ENCODE measurements at regions not wholly inside any gene's neighbourhood (a gene's known extent, or its start where the extent isn't known, plus 50 kb on each side); places are given as distances from the start of the nearest gene placed in this dataset.

- no peak for TF ChIP-seq CHD1 (IDR thresholded peaks at IDR 0.05; ENCODE audit: low read length)
- no peak for TF ChIP-seq RB1 (IDR thresholded peaks at IDR 0.05; ENCODE audit: low read depth)
- peak; percentile 53 for TF ChIP-seq GATA2 (CRISPR knock-in tag; IDR thresholded peaks at IDR 0.05)
- TF ChIP-seq PPARD (CRISPR knock-in tag; IDR thresholded peaks at IDR 0.05), result no peak
- peak; percentile 78 for TF ChIP-seq SMAD4 (CRISPR knock-in tag; conservative IDR thresholded peaks at IDR 0.05)
- TF ChIP-seq ZNF518B (CRISPR knock-in tag; IDR thresholded peaks at IDR 0.05), result no peak
- no peak for TF ChIP-seq ZFP30 (CRISPR knock-in tag; IDR thresholded peaks at IDR 0.05; ENCODE audit: borderline replicate concordance)
- no peak for TF ChIP-seq THRA (IDR thresholded peaks at IDR 0.05)
- no peak for TF ChIP-seq TCF3 (CRISPR knock-in tag; IDR thresholded peaks at IDR 0.05)
- peak; percentile 51; the same call in 1 of the 2 replicates for TF ChIP-seq ZBTB17 (CRISPR knock-in tag; IDR thresholded peaks at IDR 0.05)
- no peak; the same call in 1 of the 2 replicates for TF ChIP-seq PHF8 (IDR thresholded peaks at IDR 0.05; ENCODE audit: borderline replicate concordance, low read length)
- peak; percentile 66 for TF ChIP-seq TAF7 (tag; IDR thresholded peaks at IDR 0.05)
- TF ChIP-seq KAT7 (CRISPR knock-in tag; IDR thresholded peaks at IDR 0.05; ENCODE audit: borderline replicate concordance), result no peak
- no peak for TF ChIP-seq GTF2F1 (IDR thresholded peaks at IDR 0.05; ENCODE audit: low read depth, low read length)
- no peak for TF ChIP-seq POLR2AphosphoS2 (IDR thresholded peaks at IDR 0.05; ENCODE audit: low read length)
- TF ChIP-seq SP2 (IDR thresholded peaks at IDR 0.05; ENCODE audit: extremely low read depth, low read depth, low read length, poor library complexity, severe bottlenecking), result no peak
- no peak for TF ChIP-seq ZBTB49 (CRISPR knock-in tag; IDR thresholded peaks at IDR 0.05; ENCODE audit: borderline replicate concordance)
- no peak for TF ChIP-seq NR2C2 (CRISPR knock-in tag; IDR thresholded peaks at IDR 0.05)
- peak; percentile 69 for TF ChIP-seq NR2C2 (tag; IDR thresholded peaks at IDR 0.05)
- peak; percentile 62; the same call in 1 of the 2 replicates for TF ChIP-seq ZBTB9 (CRISPR knock-in tag; IDR thresholded peaks at IDR 0.05)
These were observed 106.1 kb upstream of the CPEB4 start (continued) for GRCh38 chr5:173781816-173782670.

Measured in K562 (cell line).